Ishikawa (cell line): ENCODE measurements at regions not wholly inside any gene's neighbourhood (a gene's known extent, or its start where the extent isn't known, plus 50 kb on each side); places are given as distances from the start of the nearest gene placed in this dataset.

ENCODE experiments used
- CEBPB ChIP-seq: IDR thresholded peaks from 2 replicates; pipeline ENCODE4 v1.6.1; 2012
- CREB1 ChIP-seq: IDR thresholded peaks from 2 replicates; pipeline ENCODE4 v1.6.1; 2012; ENCODE audit warnings: low read depth
- EGR1 ChIP-seq: IDR thresholded peaks from 2 replicates; pipeline ENCODE4 v1.6.1; 2012
- EP300 ChIP-seq: IDR thresholded peaks from 2 replicates; pipeline ENCODE4 v1.6.1; 2012; ENCODE audit warnings: borderline replicate concordance
- FOXM1 ChIP-seq: IDR thresholded peaks from 2 replicates; pipeline ENCODE4 v1.6.1; 2012; ENCODE audit warnings: low read depth, borderline replicate concordance
- NFIC ChIP-seq: IDR thresholded peaks from 2 replicates; pipeline ENCODE4 v1.6.1; 2012
- RAD21 ChIP-seq: IDR thresholded peaks from 2 replicates; pipeline ENCODE4 v1.6.1; 2012; ENCODE audit warnings: low read depth
- TAF1 ChIP-seq: IDR thresholded peaks from 2 replicates; pipeline ENCODE4 v1.6.1; 2012; ENCODE audit warnings: low read depth, mild to moderate bottlenecking
- TCF12 ChIP-seq: IDR thresholded peaks from 2 replicates; pipeline ENCODE4 v1.6.1; 2012; ENCODE audit warnings: low read depth
- TEAD4 ChIP-seq: IDR thresholded peaks from 2 replicates; pipeline ENCODE4 v1.6.1; 2012
- YY1 ChIP-seq: IDR thresholded peaks from 2 replicates; pipeline ENCODE4 v1.6.1; 2012; ENCODE audit warnings: low read depth
- ZBTB7A ChIP-seq: IDR thresholded peaks from 2 replicates; pipeline ENCODE4 v1.6.1; 2012; ENCODE audit warnings: low read depth
- TF ChIP-seq, protein P1 (sequence below): IDR thresholded peaks from 2 replicates; pipeline ENCODE4 v1.6.1; 2012; ENCODE audit warnings: low read depth, mild to moderate bottlenecking
- TF ChIP-seq, protein P2 (sequence below): IDR thresholded peaks from 2 replicates; pipeline ENCODE4 v1.6.1; 2012
- TF ChIP-seq, protein P3 (sequence below): IDR thresholded peaks from 2 replicates; pipeline ENCODE4 v1.6.1; 2012

DNA sequence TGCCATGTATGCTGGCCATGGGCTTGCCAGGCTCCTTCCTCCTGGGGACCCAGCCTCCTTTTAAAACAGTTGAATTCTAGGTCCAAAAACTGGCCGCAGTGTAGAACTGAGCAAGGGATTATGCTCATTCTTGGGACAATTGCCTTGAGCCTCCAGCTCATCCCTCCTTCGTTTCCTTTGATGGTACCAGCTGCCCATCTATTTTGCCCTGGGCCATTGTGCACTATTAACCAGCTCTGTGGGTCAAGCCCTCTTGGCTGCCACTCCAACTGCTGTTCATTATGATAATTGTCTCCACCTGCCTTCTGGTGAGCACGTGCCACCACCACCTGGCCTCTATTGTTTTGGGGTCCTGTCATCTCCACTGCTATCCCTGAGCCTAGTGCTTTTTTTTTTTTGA, 75.8 kb upstream of the SYN2 start:
- TF ChIP-seq CREB1 = no peak
- TF ChIP-seq, protein P1, sequence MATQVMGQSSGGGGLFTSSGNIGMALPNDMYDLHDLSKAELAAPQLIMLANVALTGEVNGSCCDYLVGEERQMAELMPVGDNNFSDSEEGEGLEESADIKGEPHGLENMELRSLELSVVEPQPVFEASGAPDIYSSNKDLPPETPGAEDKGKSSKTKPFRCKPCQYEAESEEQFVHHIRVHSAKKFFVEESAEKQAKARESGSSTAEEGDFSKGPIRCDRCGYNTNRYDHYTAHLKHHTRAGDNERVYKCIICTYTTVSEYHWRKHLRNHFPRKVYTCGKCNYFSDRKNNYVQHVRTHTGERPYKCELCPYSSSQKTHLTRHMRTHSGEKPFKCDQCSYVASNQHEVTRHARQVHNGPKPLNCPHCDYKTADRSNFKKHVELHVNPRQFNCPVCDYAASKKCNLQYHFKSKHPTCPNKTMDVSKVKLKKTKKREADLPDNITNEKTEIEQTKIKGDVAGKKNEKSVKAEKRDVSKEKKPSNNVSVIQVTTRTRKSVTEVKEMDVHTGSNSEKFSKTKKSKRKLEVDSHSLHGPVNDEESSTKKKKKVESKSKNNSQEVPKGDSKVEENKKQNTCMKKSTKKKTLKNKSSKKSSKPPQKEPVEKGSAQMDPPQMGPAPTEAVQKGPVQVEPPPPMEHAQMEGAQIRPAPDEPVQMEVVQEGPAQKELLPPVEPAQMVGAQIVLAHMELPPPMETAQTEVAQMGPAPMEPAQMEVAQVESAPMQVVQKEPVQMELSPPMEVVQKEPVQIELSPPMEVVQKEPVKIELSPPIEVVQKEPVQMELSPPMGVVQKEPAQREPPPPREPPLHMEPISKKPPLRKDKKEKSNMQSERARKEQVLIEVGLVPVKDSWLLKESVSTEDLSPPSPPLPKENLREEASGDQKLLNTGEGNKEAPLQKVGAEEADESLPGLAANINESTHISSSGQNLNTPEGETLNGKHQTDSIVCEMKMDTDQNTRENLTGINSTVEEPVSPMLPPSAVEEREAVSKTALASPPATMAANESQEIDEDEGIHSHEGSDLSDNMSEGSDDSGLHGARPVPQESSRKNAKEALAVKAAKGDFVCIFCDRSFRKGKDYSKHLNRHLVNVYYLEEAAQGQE = no peak
- TF ChIP-seq, protein P2, sequence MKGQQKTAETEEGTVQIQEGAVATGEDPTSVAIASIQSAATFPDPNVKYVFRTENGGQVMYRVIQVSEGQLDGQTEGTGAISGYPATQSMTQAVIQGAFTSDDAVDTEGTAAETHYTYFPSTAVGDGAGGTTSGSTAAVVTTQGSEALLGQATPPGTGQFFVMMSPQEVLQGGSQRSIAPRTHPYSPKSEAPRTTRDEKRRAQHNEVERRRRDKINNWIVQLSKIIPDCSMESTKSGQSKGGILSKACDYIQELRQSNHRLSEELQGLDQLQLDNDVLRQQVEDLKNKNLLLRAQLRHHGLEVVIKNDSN = no peak
- TF ChIP-seq TAF1 = no peak
- TF ChIP-seq RAD21 = no peak
- TF ChIP-seq FOXM1 = no peak
- TF ChIP-seq, protein P3, sequence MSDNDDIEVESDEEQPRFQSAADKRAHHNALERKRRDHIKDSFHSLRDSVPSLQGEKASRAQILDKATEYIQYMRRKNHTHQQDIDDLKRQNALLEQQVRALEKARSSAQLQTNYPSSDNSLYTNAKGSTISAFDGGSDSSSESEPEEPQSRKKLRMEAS = no peak
- no peak for TF ChIP-seq EGR1
- no peak for TF ChIP-seq NFIC
- no peak for TF ChIP-seq EP300

DNA sequence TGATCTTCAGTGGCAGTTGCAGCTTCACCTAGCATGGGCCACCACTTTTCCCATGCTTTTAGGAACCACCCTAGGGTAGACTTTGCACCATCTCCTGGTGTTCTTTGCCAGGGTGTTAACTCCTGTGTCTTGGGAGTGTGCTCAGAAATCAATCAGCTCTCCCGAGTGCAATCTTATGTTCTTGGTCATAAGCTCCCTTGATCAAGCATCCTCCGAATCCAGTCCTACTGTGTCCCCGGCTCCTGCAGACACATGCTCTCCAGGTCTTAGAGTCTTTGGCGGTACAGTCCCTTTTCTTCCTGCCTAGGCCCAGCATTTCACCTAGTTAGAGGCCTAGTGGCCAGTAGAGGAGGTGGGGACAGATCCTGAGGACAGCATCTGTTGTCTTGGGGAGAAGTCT, 74.7 kb upstream of the SYN2 start:
- TF ChIP-seq YY1 (no peak), EP300 (no peak), RAD21 (no peak), CEBPB (no peak), TEAD4 (no peak), ZBTB7A (no peak), FOXM1 (no peak), EGR1 (no peak), CREB1 (no peak), TAF1 (no peak), NFIC (no peak)
- TF ChIP-seq, protein P2 = no peak
- TF ChIP-seq, protein P3 = no peak
- TF ChIP-seq, protein P1 = no peak

DNA sequence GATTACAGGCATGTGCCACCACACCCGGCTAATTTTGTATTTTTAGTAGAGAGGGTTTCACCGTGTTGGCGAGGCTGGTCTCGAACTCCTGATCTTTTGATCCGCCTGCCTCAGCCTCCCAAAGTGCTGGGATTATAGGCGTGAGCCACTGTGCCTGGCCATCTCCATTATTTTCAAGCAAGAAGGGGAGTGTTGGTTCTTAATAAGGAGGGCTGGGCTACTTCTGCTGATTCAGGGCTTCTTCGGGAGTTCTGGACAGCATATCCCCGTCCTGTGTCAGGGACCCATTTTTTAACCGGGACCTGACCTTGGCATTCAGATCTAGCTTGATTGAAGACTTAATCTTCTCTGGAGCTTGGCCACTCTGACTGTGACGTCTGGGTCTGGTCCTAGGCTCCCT, 74.1 kb upstream of the SYN2 start:
- TF ChIP-seq TCF12 (no peak), FOXM1 (no peak), TAF1 (no peak), CEBPB (no peak), EP300 (no peak), CREB1 (no peak), RAD21 (no peak), TEAD4 (no peak), YY1 (no peak), EGR1 (no peak), NFIC (no peak), ZBTB7A (no peak)
- TF ChIP-seq, protein P2 = no peak
- TF ChIP-seq, protein P3 = no peak
- TF ChIP-seq, protein P1 = no peak

DNA sequence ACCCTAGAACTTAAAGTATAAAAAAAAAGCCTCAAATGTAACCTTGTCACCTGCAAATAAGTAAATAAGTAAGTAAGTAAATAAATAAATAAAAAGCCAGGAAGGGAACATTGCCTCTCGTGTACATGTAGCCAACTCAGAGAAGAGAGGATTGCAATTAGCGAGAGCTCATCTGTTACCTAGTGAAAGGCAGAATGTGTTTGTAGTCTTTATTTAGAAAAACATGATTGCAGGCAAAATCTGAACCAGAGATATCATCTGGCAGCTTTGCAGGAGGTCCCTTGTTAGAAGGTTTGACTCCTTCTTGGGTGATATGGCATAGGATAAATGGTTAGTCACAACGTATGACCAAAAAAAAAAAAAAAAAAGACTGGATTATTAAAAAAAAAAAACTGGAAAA, 71.6 kb upstream of the SYN2 start:
- TF ChIP-seq EP300 (no peak), FOXM1 (no peak), EGR1 (no peak), CREB1 (no peak), CEBPB (no peak), NFIC (no peak), YY1 (no peak), RAD21 (no peak), TAF1 (no peak), ZBTB7A (no peak), TCF12 (no peak), TEAD4 (no peak)
- TF ChIP-seq, protein P1 = no peak
- TF ChIP-seq, protein P3 = no peak
- TF ChIP-seq, protein P2 = no peak
